WTC11 (cell line): ENCODE measurements at regions not wholly inside any gene's neighbourhood (a gene's known extent, or its start where the extent isn't known, plus 50 kb on each side); places are given as distances from the start of the nearest gene placed in this dataset.

Source experiments
- ATF3 ChIP-seq: sonication (generic); formaldehyde crosslinking; conservative IDR thresholded peaks from 2 replicates; pipeline ENCODE4 v1.8.1; 2022; ENCODE audit warnings: mild to moderate bottlenecking, missing genetic modification reagents
- CREB1 ChIP-seq: sonication (generic); formaldehyde crosslinking; IDR thresholded peaks from 2 replicates; pipeline ENCODE4 v1.8.0; 2023; ENCODE audit warnings: mild to moderate bottlenecking, missing genetic modification reagents
- E2F1 ChIP-seq: sonication (generic); formaldehyde crosslinking; IDR thresholded peaks from 2 replicates; pipeline ENCODE4 v1.8.0; 2022; ENCODE audit warnings: mild to moderate bottlenecking, missing genetic modification reagents
- ELF4 ChIP-seq: sonication (generic); formaldehyde crosslinking; IDR thresholded peaks from 2 replicates; pipeline ENCODE4 v1.8.1; 2022; ENCODE audit warnings: low read depth, mild to moderate bottlenecking, moderate library complexity, missing genetic modification reagents
- SMAD3 ChIP-seq: sonication (generic); formaldehyde crosslinking; IDR thresholded peaks from 2 replicates; pipeline ENCODE4 v1.8.0; 2022; ENCODE audit warnings: missing genetic modification reagents, mild to moderate bottlenecking, borderline replicate concordance
- TF ChIP-seq, protein P1 (sequence below): fragments of 200-600 bp; IDR thresholded peaks from 2 replicates; pipeline ENCODE4 v1.8.0; 2022; ENCODE audit warnings: antibody characterized with exemption
- TF ChIP-seq, protein P2 (sequence below): sonication (generic); formaldehyde crosslinking; IDR thresholded peaks from 2 replicates; pipeline ENCODE4 v1.8.1; 2022; ENCODE audit warnings: mild to moderate bottlenecking, missing genetic modification reagents, moderate library complexity, borderline replicate concordance
- TF ChIP-seq, protein P3 (sequence below): sonication (generic); formaldehyde crosslinking; IDR thresholded peaks from 2 replicates; pipeline ENCODE4 v1.8.0; 2022; ENCODE audit warnings: mild to moderate bottlenecking, missing genetic modification reagents
- TF ChIP-seq, protein P4 (sequence below): sonication (generic); formaldehyde crosslinking; IDR thresholded peaks from 2 replicates; pipeline ENCODE4 v1.8.1; 2023; ENCODE audit warnings: mild to moderate bottlenecking, missing genetic modification reagents, moderate library complexity

DNA sequence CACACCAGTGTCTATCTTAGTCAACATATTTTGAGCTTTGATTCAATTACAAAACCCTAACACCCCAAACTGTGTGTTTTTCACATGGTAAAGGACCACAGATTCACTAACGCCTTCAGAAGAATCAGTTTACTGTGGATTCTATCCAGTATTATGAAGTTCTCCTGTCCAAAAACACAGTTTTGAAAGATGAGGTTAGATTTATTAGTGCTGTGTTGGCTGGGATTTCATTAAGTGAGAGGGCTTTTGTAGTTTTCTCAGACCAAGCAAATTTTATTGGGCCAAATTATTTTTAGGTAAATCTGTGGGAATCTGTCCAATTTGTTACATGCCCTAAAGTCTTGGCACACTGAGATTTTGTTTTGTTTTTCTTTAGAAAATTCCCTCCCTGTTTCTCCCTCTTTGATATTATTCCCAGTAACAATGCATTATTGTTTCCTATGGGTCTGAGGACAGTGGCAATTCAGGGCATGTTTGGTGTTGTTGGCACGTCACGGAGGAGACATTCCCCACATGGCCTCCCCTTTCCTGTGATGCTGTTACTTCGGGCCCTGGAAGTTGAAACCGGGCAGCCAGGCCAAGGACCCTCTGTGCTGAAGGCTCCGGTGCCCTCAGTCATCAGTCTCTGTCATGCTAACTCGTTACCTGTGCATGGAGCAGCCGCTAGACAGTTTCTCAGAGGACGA, 87.5 kb upstream of the ALKAL2 start:
- TF ChIP-seq, protein P1, sequence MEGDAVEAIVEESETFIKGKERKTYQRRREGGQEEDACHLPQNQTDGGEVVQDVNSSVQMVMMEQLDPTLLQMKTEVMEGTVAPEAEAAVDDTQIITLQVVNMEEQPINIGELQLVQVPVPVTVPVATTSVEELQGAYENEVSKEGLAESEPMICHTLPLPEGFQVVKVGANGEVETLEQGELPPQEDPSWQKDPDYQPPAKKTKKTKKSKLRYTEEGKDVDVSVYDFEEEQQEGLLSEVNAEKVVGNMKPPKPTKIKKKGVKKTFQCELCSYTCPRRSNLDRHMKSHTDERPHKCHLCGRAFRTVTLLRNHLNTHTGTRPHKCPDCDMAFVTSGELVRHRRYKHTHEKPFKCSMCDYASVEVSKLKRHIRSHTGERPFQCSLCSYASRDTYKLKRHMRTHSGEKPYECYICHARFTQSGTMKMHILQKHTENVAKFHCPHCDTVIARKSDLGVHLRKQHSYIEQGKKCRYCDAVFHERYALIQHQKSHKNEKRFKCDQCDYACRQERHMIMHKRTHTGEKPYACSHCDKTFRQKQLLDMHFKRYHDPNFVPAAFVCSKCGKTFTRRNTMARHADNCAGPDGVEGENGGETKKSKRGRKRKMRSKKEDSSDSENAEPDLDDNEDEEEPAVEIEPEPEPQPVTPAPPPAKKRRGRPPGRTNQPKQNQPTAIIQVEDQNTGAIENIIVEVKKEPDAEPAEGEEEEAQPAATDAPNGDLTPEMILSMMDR, result no peak
- TF ChIP-seq ATF3 (no peak), CREB1 (CRISPR knock-in tag) (no peak), SMAD3 (CRISPR knock-in tag) (no peak), E2F1 (CRISPR knock-in tag) (no peak), ELF4 (CRISPR knock-in tag) (no peak)
- TF ChIP-seq, protein P2, sequence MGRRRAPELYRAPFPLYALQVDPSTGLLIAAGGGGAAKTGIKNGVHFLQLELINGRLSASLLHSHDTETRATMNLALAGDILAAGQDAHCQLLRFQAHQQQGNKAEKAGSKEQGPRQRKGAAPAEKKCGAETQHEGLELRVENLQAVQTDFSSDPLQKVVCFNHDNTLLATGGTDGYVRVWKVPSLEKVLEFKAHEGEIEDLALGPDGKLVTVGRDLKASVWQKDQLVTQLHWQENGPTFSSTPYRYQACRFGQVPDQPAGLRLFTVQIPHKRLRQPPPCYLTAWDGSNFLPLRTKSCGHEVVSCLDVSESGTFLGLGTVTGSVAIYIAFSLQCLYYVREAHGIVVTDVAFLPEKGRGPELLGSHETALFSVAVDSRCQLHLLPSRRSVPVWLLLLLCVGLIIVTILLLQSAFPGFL (CRISPR knock-in tag), result no peak
- TF ChIP-seq, protein P3, sequence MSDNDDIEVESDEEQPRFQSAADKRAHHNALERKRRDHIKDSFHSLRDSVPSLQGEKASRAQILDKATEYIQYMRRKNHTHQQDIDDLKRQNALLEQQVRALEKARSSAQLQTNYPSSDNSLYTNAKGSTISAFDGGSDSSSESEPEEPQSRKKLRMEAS (CRISPR knock-in tag), result no peak
- TF ChIP-seq, protein P4, sequence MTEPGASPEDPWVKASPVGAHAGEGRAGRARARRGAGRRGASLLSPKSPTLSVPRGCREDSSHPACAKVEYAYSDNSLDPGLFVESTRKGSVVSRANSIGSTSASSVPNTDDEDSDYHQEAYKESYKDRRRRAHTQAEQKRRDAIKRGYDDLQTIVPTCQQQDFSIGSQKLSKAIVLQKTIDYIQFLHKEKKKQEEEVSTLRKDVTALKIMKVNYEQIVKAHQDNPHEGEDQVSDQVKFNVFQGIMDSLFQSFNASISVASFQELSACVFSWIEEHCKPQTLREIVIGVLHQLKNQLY (CRISPR knock-in tag), result no peak
